Hematopoietic multipotent progenitor cell treated with erythropoietin and hydrocortisone succinate and interleukin-3 and kit ligand, for 17 days (in vitro differentiated cells): ENCODE measurements at regions not wholly inside any gene's neighbourhood (a gene's known extent, or its start where the extent isn't known, plus 50 kb on each side); places are given as distances from the start of the nearest gene placed in this dataset.
"Not testable (repeated sequence)": the region's sequence is repeated elsewhere in the genome, so short reads cannot be mapped to it uniquely, and the experiment has no call there.

ENCODE experiments used
- DNase-seq: peaks from one replicate; pipeline ENCODE4 v3.0.0-alpha.2; 2015; ENCODE audit warnings: low spot score

DNA sequence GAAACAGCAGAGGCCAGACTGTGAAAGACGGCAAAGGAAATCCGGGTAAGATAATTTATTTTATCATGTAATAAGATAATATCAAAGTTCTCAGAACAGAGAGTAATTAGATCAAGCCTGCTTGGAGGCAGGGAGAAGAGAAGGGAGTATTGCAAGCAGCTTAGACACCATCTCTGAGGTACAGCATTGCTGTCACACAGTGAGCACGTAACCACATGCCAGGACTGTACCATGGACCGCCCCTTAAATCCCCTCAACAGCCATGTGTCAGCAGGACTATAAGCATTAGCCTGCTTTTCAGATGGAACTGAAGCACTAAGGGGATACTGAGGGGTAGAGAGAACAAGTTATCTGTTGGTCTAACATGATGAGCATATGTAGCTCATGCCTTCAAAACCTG is 141.5 kb downstream of the C6orf118 start:
- DNase-seq = no peak

GRCh38 chr6:165167311-165167710 is 142.1 kb downstream of the C6orf118 start:
- no peak for DNase-seq

GRCh38 chr6:165163519-165163918 is 145.9 kb downstream of the C6orf118 start:
- DNase-seq = no peak

GRCh38 chr6:165159460-165159859 is 149.9 kb downstream of the C6orf118 start:
- no peak for DNase-seq

DNA sequence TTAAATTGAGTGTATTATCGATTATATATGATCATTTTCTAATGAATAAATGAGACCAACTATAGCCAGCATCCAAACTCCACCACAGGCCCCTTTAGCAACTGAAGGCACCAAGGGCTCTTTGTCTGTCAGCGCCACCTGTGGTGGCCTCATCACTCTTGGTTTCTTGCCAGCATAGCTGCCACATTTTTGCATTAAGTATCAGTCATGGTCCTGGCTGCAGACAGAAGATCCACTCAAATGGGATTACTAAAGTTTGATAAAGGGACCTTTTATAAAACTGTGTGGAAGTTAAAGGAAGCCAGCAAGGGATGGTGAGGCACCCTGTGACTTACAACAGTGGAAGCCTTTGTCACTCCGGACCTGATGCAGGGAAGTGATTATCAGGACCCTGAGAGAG is 162.9 kb downstream of the C6orf118 start:
- no peak for DNase-seq

- DNase-seq = no peak
Measured at GRCh38 chr6:165135889-165136288, 173.5 kb downstream of the C6orf118 start.

GRCh38 chr6:165129086-165129485 is 180.3 kb downstream of the C6orf118 start:
- no peak for DNase-seq

- not testable (repeated sequence) for DNase-seq
Measured at GRCh38 chr6:165127743-165128142, 181.7 kb downstream of the C6orf118 start.

DNA sequence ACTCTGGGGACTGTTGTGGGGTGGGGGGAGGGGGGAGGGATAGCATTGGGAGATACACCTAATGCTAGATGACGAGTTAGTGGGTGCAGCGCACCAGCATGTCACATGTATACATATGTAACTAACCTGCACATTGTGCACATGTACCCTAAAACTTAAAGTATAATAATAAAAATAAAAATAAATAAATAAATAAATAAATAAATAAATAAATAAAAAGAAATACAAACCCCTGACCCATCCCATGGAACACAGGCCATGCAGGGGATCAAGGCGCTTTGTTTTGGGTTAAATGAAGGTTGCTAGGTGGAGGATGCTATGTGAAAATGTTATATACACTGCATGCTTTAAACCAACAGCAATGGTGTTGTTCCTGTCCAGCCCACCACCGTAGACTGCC is 184.7 kb downstream of the C6orf118 start:
- not testable (repeated sequence) for DNase-seq

- DNase-seq = no peak
Measured at GRCh38 chr6:165119231-165120020, 190.0 kb downstream of the C6orf118 start.

GRCh38 chr6:165118736-165119135 is 190.7 kb downstream of the C6orf118 start:
- DNase-seq = no peak

- DNase-seq = no peak
Measured at GRCh38 chr6:165117806-165118205, 191.6 kb downstream of the C6orf118 start.

GRCh38 chr6:165117121-165117520 is 192.3 kb downstream of the C6orf118 start:
- no peak for DNase-seq

GRCh38 chr6:165110860-165111259 is 198.5 kb downstream of the C6orf118 start:
- DNase-seq = no peak

DNA sequence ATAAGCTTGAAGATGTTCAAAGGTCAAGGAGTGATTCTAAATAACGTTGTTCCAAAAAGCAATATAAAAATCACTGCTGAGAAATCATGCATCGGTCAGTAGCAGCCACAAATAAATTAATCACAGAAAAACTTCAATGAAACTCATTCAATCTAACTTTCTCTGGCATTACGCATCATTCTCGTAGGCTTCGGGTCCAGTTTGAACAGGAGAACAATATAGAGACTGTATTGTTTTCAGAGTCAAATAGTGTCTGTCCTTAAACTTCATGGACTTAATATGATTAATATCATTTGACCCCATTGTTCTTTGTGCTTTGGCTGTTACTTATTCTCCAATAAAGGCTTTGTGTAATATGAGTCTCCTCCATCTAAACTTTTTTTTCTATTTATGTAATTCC is 200.4 kb downstream of the C6orf118 start:
- no peak for DNase-seq

- DNase-seq = no peak
Measured at GRCh38 chr6:165106261-165106660, 203.1 kb downstream of the C6orf118 start.

DNA sequence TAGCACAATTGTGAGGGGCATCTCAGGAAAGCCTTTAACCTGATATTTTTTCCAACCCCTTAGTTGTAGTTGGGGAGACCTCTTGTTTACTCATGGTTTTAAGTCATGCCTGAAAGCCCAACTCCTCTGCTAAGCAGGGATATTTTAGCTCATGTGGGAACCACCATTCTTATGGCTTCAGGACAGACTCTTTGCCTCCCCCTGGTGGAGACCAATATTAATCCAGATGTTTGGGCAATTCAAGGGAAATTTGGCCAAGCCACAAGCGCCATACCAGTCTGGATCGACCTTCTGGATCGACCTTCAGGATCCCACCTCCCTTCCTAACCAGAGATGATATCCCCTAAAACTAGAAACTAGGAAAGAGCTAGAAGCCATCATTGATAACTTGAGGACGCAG is 211.2 kb downstream of the C6orf118 start:
- DNase-seq = no peak

GRCh38 chr6:165096868-165097267 is 212.5 kb downstream of the C6orf118 start:
- no peak for DNase-seq

GRCh38 chr6:165096209-165096608 is 213.2 kb downstream of the C6orf118 start:
- DNase-seq = no peak

GRCh38 chr6:165092881-165093595 is 216.4 kb downstream of the C6orf118 start:
- no peak for DNase-seq

- DNase-seq = no peak
Measured at GRCh38 chr6:165091121-165091785, 218.2 kb downstream of the C6orf118 start.

- no peak for DNase-seq
Measured at GRCh38 chr6:165090242-165090641, 219.2 kb downstream of the C6orf118 start.

DNA sequence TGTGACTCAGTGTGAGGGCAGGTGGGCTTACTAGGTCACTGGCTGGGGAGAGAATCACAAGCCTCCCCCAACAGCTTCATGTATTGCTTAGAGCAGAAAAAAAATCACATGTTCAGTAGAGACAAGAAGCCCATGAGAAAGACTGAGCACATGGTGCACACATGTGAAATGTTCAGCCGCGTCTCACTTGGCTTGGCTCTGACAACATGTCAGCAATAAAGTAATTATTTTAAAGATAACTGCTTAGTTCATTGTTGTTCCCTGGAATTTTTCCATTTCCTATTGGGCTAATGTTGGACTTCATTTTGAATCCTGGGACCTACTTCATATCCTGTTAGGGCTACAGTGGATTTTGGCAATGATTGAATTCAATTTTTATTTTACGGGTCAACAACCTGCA is 222.6 kb downstream of the C6orf118 start:
- DNase-seq = no peak
